NCI-H2029 (cell line): ENCODE measurements at regions not wholly inside any gene's neighbourhood (a gene's known extent, or its start where the extent isn't known, plus 50 kb on each side); places are given as distances from the start of the nearest gene placed in this dataset.

ENCODE experiments used
- DNase-seq: peaks from one replicate; lab custom pipeline; 2025; lab: John Stamatoyannopoulos, UW

- DNase-seq, result no peak
Observed at GRCh38 chr16:79792664-79793351, 192.3 kb upstream of the MAF start.

DNA sequence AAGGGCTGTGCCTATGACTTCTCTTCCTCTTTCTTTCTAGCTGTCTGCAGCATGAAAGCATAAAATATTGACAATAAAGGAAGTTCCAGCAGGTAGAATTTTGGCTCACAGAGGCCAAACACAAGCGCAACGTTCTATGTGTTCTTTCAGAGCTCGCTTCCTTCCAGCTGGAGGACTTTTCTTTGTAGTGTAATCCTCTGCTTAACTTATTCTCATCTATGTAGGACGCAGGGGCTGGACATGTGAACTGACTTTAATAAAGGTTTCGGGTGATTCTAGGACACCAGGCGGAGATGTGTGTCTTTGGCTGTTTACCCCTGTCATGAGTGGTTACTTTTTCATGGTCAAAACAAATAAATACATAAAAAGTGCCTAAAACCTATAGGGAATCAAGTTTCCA lies 191.5 kb upstream of the MAF start:
- no peak for DNase-seq

DNA sequence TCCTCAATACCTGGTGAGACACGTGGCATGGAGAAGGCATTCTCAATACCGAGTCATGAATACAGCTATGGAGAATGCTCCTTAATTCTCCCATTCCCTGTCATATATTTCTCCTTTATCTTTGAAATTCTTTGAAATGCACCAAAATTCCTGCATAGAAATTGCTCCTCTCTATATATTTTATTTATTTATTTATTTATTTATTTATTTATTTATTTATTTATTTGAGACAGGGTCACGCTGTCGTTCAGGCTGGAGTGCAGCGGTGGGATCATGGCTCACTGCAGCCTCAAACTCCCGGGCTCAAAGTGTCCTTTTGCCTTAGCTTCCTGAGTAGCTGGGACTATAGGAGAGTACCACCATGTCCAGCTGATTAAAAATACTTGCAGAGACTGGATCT lies 190.3 kb upstream of the MAF start:
- no peak for DNase-seq

DNA sequence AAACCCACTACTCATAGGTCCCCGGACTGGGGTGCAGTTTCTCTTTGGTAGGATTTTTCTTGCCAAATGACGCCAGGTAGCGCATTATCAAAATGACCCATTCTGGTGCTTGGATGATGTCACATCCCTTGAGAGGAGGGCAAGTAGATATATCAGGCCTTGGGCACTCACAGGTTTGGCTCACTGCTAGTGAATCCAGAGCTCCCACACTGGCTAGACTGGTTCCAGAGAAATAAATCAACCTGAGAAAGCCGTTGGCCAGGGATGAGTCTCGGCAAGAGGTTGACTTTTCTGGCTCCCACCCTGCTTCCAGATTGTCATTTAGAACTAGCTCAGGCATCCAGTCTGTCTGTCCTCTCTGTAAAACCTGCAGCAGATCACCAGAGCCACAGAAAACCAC lies 188.4 kb upstream of the MAF start:
- no peak for DNase-seq

DNA sequence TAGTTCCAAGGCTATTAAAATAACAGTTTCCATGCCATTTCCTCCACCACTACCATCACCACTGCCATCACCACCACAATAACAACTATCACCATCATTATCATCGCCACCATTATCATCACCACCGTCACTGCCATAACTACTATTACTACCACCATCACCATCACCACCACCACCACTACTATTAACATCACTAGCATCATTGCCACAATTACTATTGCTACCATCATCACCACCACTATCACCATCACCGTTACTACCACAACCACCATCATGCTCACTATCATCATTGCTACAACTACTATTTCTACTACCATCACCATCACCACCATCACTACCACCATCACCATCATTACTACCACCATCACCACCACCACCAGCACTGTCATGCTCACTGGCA lies 185.9 kb upstream of the MAF start:
- DNase-seq, result no peak

DNA sequence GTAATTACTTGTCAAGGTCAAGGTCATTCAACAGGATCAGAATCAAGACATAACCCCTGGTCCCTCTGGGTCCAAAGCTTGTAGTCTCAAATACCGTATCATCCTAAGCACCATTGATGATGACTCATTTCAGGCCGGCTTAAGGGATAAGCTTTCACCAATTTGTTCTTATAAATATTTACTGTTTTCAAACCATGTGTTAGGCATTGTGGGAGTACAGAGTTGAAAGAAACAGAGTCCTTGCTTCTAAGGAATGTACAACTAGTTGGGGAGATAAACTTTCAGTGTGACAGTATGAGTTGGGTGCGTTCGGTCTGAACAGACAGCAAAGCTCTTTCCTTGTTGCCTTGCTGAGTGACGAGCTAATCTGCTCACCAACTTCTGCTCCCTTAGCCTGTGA lies 183.5 kb upstream of the MAF start:
- DNase-seq, result no peak

DNA sequence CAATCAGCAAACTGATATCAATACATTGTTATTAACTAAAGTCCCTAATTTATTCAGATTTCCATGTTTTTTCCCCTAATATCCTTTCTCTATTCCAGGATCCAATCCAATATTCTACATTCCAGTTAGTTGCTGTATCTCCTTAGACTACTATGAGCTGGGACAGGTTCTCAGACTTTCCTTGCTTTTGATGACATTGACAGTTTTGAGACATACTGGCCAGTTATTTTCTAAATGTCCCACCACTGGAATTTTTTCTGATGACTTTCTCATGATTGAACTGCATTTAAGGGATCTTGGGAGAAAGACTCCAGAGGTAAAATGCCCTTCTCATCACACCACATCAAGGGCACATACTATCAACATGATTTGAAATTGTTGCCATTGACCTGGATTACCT lies 177.1 kb upstream of the MAF start:
- no peak for DNase-seq

DNA sequence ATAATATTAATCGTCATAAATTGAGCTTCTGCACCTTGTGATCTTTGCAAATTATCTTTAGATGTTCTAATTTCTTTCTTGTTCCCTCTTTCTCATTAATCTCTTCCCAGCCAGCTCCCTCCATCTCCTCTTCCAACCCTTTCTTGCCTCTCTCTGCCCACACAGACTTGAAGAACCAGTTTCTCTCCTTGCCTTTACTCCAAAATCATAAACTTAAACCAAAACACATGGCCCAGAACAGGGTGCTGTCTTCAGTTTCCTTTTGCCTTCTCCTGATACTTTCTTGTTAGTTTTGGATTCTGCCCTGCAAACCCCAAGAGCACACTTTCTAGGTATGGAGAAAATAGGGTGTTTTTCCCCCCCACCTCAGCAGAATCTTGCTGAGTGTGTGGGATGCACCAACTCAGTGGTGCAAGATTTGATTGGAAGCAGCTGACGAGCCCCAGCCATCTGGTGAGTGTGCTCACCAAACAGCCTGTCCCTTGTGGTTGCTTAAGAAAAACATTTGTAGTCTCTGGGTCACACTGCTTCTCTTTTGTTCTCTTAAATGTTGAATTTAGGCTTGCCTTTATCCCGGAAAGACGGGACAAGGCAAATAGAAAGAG lies 175.8 kb upstream of the MAF start:
- no peak for DNase-seq

- DNase-seq, result no peak
Observed at GRCh38 chr16:79772784-79773183, 172.2 kb upstream of the MAF start.

DNA sequence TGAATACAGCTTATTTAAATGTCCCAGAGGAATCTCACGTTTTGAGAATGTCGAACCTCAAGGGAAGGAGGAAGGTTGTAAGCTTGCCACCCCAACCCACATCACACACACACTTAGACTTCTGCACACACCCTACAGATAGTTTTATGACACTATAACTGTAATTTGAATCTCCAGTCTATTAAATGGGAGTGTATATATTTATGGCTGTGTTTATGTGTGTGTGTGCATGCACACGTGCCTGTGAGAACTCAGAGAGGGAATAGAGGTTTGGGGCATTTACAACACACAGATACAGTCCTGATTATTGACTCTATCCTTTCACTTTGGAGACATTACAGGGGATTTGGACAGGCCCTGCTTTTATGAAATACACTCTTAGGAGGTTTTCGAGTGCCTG lies 171.5 kb upstream of the MAF start:
- no peak for DNase-seq

DNA sequence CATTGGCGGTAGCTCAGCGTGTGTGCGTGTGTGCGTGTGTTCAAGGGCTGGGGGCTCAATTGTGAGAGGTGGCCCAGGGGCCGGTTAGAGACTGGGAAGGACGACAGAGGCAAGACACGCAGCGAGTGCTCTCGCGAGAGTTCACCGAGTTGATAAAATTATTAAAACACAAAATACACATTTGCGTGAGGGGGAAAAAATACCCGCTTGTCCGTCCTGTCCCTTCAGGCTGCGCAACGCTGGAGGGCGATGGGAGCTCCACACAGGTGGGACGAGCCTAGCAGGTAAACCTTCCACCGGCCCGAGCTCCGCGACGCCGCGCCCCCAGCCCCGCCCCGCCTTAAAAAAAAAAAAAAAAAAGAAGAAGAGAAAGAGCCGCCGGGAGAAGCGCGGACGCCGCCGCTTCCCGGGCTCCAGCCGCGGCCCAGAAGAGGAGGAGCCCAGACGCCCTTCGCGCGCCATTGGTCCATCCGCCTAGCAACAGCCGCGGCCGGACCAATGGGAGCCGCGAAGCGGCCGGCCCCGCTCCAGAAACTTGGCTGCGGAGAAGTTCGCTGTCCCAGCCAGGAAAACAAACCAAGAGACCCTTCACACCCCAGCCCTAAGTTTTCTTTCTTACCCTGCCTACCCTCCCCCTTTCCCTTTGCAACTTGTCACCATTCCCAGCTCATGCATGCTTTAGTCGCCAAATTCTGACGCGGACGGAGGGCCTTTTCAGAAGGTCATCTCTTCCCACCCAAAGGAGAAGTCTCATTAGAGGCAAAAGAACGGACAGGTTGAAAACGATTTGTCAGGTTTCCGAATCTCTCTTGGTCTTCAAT lies 169.9 kb upstream of the MAF start:
- DNase-seq, result peak; percentile 52

GRCh38 chr16:79769928-79770243 lies 169.3 kb upstream of the MAF start:
- DNase-seq, result no peak

- DNase-seq, result no peak
Observed at GRCh38 chr16:79769270-79769927, 168.9 kb upstream of the MAF start.

DNA sequence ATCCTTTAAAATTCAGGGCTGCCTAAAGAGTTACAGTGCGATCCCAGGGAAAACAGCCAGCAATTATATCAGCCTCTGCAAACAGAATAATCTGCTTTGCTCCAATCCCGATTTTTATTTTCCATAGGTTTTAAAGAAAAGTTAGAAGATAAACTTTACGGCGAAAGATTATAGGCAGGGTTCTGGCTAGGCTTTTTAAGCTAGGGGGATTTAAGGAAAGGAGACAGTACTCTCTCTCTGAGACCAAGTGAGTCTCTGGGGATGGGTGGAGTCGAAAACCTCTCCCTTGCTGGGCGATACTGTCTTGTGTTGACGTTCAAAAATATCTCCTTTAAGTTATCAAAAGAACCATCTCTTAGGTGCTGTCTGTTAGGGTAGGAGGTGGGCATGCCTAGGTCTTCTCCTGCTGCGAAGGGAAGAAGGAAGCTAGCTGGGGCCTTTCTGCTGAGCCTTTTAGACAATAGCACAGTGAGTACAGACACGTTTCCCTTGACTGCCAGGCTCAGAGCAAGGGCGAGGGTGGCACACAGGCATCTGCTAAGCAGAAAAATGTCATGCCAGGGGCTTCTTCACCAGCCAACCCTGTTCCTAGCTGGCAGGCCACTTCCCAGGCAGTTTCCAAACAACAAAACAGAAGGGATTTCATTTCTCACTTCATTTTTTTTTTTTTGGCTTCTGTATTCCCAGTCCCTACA lies 167.9 kb upstream of the MAF start:
- DNase-seq, result no peak

DNA sequence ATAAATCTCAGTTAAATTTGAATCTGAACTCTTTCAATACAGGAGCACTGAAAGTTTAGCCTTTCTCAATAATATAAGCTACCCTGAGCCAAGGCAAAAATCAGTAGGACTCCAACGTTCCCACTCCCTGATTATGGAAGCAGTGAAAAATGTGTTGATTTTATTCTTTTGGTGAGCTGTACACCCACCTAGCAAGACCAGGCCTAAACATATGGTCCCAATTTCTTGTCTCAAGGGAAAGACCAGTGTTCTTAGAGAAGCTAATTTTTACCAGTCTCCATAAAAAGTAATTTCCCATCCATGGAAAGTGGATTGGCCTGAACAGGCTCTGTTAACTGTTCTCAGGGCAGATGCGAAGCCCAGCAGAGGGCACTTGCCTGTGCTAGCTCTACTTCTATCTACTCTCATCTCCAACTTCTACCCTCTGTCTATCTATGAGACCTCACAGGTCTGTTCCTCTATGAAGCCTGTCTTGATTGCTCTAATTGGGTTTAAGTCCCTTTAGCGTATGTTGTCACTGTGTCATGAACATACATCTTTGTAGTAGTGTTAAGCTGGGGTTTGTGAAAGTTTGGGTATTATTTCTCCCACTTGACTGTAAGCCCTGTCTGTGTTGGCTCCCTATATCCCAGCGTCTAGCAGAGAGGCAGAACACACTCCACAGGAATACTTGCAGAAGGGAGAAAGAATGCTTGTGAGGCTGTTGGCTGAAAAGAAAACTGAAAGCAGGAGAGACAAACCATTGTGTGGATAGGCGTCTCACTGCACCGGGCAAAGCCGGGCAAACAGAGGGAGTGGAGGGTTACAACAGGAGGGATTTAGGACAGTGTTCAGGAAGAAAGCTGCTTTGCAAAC lies 167.1 kb upstream of the MAF start:
- DNase-seq, result no peak

DNA sequence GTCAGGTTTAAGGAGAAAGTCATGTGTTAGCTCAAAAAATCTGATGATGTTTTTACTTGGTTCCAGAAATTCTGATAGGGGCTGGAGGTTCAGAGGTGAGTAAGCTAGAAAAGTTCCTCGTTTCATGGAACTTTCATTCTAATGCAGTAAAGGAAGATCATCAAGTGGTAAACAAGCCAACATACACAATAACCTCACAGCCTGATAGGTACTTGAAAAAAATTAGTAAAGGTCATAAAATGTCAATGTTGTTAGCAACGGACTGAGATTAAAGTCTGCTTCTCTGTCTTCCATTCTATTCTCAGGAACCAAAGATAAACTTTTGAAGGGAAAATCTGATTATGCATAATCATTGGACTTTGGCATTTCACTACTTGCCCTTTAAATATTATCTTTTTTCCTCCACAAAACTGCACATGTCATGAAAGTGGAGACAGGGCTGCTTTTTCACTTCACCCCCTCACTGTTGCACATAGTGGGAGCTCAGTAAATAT lies 165.4 kb upstream of the MAF start:
- no peak for DNase-seq

GRCh38 chr16:79765431-79765830 lies 164.9 kb upstream of the MAF start:
- no peak for DNase-seq

DNA sequence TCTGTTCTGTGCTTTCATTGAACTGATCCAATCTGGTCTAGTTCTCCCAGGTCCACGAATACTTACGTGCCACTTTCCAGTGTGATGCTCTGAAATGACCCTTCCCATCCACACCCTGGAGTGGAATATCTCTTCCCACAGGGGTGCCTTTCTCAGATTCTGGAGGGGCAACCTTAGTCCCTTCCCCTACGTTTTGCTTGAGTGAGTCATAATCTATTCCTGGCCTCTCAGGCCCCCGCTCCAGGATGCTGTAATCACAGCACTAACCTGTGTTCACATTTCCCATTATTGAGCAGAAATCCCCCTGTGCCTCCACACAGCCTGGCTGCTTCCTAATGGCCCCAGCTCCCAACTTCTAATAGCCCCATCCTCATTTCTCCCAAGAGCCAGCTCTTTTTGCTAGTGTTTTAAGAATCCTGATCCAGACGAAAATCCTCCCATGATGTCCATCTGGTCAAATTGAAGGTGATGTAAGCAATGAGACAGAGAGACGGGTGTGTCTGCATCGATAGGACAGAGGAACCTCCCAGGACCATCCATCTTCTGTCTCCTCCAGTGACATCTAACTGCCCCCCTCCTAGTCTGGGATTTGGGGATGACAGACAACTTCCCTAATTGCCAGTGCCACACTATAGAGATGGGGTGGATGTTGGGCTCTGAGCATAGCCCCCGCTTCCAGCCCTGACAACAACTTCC lies 164.0 kb upstream of the MAF start:
- no peak for DNase-seq

- DNase-seq, result no peak
Observed at GRCh38 chr16:79762217-79762616, 161.7 kb upstream of the MAF start.

- DNase-seq, result no peak
Observed at GRCh38 chr16:79758615-79759346, 158.2 kb upstream of the MAF start.
